HG03103 (cell line): ENCODE measurements at regions not wholly inside any gene's neighbourhood (a gene's known extent, or its start where the extent isn't known, plus 50 kb on each side); places are given as distances from the start of the nearest gene placed in this dataset.
"Not testable (repeated sequence)": the region's sequence is repeated elsewhere in the genome, so short reads cannot be mapped to it uniquely, and the experiment has no call there.

ENCODE experiments used
- ATAC-seq: cut with Tn5 transposase; IDR thresholded peaks from one replicate; pipeline ENCODE4 v1.9.1; 2021; ENCODE audit warnings: low read depth; ENCODE audit not compliant: unreplicated experiment

GRCh38 chr4:145255311-145255710, 74.9 kb upstream of the OTUD4 start:
- not testable (repeated sequence) for ATAC-seq

GRCh38 chr4:145252190-145252589, 71.8 kb upstream of the OTUD4 start:
- no peak for ATAC-seq

GRCh38 chr4:145251391-145251790, 71.0 kb upstream of the OTUD4 start:
- no peak for ATAC-seq

- ATAC-seq: no peak
Measured at GRCh38 chr4:145248971-145249370, 68.6 kb upstream of the OTUD4 start.

- ATAC-seq: no peak
Measured at GRCh38 chr4:145248502-145248901, 68.1 kb upstream of the OTUD4 start.

- peak; percentile 93 for ATAC-seq
Measured at GRCh38 chr4:145234091-145234706, 53.8 kb upstream of the OTUD4 start.

- ATAC-seq: no peak
Measured at GRCh38 chr4:145231906-145232700, 51.7 kb upstream of the OTUD4 start.

- no peak for ATAC-seq
Measured at GRCh38 chr4:145230726-145231125, 50.3 kb upstream of the OTUD4 start.
